Neural progenitor cell (in vitro differentiated cells): ENCODE measurements at regions not wholly inside any gene's neighbourhood (a gene's known extent, or its start where the extent isn't known, plus 50 kb on each side); places are given as distances from the start of the nearest gene placed in this dataset.
A peak's percentile ranks its signal among the peaks of the same experiment; 100 is the strongest.

Source experiments
- DNase-seq: peaks from one replicate; pipeline ENCODE4 v3.0.0-alpha.2; 2016; ENCODE audit warnings: low spot score
- H2AFZ ChIP-seq: fragments of 200-600 bp; sonication (generic); replicated peaks from 2 replicates; pipeline ENCODE4 v1.6.1; 2016; ENCODE audit warnings: antibody characterized with exemption
- H3F3A ChIP-seq: fragments of 200-600 bp; sonication (generic); 2 replicates; pipeline ENCODE4 v1.6.1; 2016; ENCODE audit warnings: antibody characterized with exemption, low read depth
- H3K27ac ChIP-seq: fragments of 200-600 bp; sonication (generic); 2 replicates; pipeline ENCODE4 v1.5.1; 2016; ENCODE audit warnings: mild to moderate bottlenecking
- H3K27me3 ChIP-seq: fragments of 200-600 bp; sonication (generic); 2 replicates; pipeline ENCODE4 v1.6.1; 2016; ENCODE audit warnings: mild to moderate bottlenecking, moderate library complexity
- H3K36me3 ChIP-seq: fragments of 200-600 bp; sonication (generic); 2 replicates; pipeline ENCODE4 v1.5.1; 2016
- H3K4me1 ChIP-seq: fragments of 200-600 bp; sonication (generic); 2 replicates; pipeline ENCODE4 v1.6.1; 2016; ENCODE audit warnings: mixed run types
- H3K4me2 ChIP-seq: fragments of 200-600 bp; sonication (generic); 2 replicates; pipeline ENCODE4 v1.6.1; 2016
- H3K4me3 ChIP-seq: fragments of 200-600 bp; sonication (generic); 2 replicates; pipeline ENCODE4 v1.5.1; 2016
- H3K79me2 ChIP-seq: fragments of 200-600 bp; sonication (generic); 2 replicates; pipeline ENCODE4 v1.6.1; 2016; ENCODE audit warnings: low read depth
- H3K9ac ChIP-seq: fragments of 200-600 bp; sonication (generic); 2 replicates; pipeline ENCODE4 v1.6.1; 2016
- H3K9me3 ChIP-seq: fragments of 200-600 bp; sonication (generic); 2 replicates; pipeline ENCODE4 v1.5.1; 2016; ENCODE audit warnings: low read depth
- H4K20me1 ChIP-seq: fragments of 200-600 bp; sonication (generic); 2 replicates; pipeline ENCODE4 v1.6.1; 2016; ENCODE audit warnings: low read depth
- H3K27ac Mint-ChIP-seq: 3 replicates; pipeline ENCODE4 v1.8.0; 2021; ENCODE audit warnings: mixed read lengths
- H3K27me3 Mint-ChIP-seq: 2 replicates; pipeline ENCODE4 v1.8.0; 2022; ENCODE audit warnings: low read depth, mild to moderate bottlenecking, inconsistent platforms, moderate library complexity, mixed read lengths; ENCODE audit not compliant: insufficient read depth
- H3K36me3 Mint-ChIP-seq: 3 replicates; pipeline ENCODE4 v1.8.0; 2021; ENCODE audit warnings: mixed read lengths
- H3K4me1 Mint-ChIP-seq: 3 replicates; pipeline ENCODE4 v1.8.0; 2021; ENCODE audit warnings: mixed read lengths
- H3K4me3 Mint-ChIP-seq: 3 replicates; pipeline ENCODE4 v1.8.0; 2021; ENCODE audit warnings: mild to moderate bottlenecking, moderate library complexity, mixed read lengths
- H3K9me3 Mint-ChIP-seq: 3 replicates; pipeline ENCODE4 v1.8.0; 2020; ENCODE audit warnings: mixed read lengths
- EZH2 ChIP-seq: fragments of 200-600 bp; sonication (generic); IDR thresholded peaks from 2 replicates; pipeline ENCODE4 v1.6.1; 2017; ENCODE audit warnings: antibody characterized with exemption, mild to moderate bottlenecking, moderate library complexity
- EZH2phosphoT487 ChIP-seq: fragments of 200-600 bp; sonication (generic); IDR thresholded peaks from 2 replicates; pipeline ENCODE4 v1.6.1; 2017; ENCODE audit warnings: antibody characterized with exemption
- TF ChIP-seq, protein P1 (sequence below): fragments of 200-600 bp; sonication (generic); IDR thresholded peaks from 2 replicates; pipeline ENCODE4 v1.5.1; 2017; ENCODE audit warnings: antibody characterized with exemption, mild to moderate bottlenecking

DNA sequence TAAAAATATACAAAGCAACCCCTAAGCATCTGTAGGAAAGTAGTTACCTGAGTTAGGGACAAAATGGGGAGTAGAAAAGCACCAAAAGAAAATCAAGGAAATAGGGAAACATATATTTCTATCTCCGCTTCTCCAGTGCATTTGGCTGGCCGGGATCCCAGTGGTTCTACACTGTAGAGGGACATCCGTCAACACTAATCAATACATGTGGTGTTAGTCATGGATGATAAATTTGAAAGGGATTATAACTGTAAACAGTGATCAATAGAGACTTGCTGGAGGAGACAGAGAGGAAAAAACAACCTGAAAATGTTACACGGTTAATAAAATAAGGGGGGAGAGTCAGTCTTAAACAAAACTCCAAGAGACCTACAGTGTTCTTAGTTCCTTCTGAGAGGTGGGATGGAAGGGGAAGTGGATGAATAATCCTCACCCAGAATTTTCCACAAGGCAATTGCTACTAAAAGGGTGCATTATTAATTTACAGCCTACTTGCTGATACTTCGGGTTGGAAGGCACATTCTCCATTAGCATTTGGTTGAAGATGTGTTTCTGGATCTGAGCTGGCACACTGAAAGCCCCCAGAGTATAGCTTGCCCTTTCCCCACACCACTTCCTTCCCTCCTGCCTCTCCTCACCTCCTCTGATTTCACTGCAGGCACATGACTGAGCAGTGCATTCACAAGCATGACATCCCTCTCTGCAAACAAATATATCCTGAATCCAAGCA, 530.0 kb downstream of the BCL11A start:
- Mint-ChIP-seq H3K4me1 (no peaks in the 10 kb centered on the region), H3K27me3 (peaks cover 5% of the 10 kb centered on the region), H3K36me3 (no peaks in the 10 kb centered on the region), H3K27ac (no peak overlapping the region), H3K9me3 (peaks cover 2% of the 10 kb centered on the region), H3K4me3 (no peak overlapping the region)
- Histone ChIP-seq H3K79me2 (no peaks in the 10 kb centered on the region), H3K27me3 (no peaks in the 10 kb centered on the region), H3K4me2 (no peak overlapping the region), H3K4me3 (no peak overlapping the region), H3K36me3 (no peaks in the 10 kb centered on the region), H3K9me3 (no peaks in the 10 kb centered on the region), H3K9ac (no peak overlapping the region), H3K27ac (no peak overlapping the region), H3K4me1 (no peaks in the 10 kb centered on the region), H4K20me1 (no peaks in the 10 kb centered on the region), H3F3A (no peaks in the 10 kb centered on the region), H2AFZ (no peak overlapping the region)
- DNase-seq, result no peak
- no peak for TF ChIP-seq EZH2
- TF ChIP-seq, protein P1, sequence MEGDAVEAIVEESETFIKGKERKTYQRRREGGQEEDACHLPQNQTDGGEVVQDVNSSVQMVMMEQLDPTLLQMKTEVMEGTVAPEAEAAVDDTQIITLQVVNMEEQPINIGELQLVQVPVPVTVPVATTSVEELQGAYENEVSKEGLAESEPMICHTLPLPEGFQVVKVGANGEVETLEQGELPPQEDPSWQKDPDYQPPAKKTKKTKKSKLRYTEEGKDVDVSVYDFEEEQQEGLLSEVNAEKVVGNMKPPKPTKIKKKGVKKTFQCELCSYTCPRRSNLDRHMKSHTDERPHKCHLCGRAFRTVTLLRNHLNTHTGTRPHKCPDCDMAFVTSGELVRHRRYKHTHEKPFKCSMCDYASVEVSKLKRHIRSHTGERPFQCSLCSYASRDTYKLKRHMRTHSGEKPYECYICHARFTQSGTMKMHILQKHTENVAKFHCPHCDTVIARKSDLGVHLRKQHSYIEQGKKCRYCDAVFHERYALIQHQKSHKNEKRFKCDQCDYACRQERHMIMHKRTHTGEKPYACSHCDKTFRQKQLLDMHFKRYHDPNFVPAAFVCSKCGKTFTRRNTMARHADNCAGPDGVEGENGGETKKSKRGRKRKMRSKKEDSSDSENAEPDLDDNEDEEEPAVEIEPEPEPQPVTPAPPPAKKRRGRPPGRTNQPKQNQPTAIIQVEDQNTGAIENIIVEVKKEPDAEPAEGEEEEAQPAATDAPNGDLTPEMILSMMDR, result no peak
- no peak for TF ChIP-seq EZH2phosphoT487

DNA sequence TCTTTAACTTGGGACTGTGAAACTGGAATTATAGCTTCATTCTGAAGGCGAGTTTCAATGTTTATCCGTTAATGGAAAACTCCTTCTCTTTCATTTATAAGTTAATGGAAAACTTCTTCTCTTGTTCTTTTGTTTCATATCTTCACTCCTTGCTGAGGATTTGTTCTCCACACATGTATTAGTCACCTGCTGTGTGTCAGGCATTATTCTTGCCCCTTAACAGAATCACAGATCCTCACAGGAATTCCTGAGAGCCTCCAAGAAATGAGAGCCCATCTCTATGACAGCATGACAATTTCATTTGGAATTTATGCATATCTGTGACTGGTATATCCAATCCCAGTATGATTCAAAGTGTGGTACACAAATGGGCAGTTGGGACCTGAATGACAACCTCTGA, 545.8 kb downstream of the BCL11A start:
- no peak overlapping the region for H3K4me2 ChIP-seq
- TF ChIP-seq EZH2phosphoT487, result no peak
- TF ChIP-seq, protein P1, result no peak
- TF ChIP-seq EZH2, result no peak
- H3K27ac ChIP-seq, result no peak overlapping the region
- H3K4me1 ChIP-seq, result peaks cover 7% of the 10 kb centered on the region
- no peaks in the 10 kb centered on the region for H3F3A ChIP-seq
- H3K4me3 ChIP-seq, result no peak overlapping the region
- H3K9ac ChIP-seq, result no peak overlapping the region
- peak; percentile 19 for DNase-seq
- H3K27me3 Mint-ChIP-seq, result peaks cover 2% of the 10 kb centered on the region
- H3K4me3 Mint-ChIP-seq, result no peak overlapping the region
- no peaks in the 10 kb centered on the region for H3K9me3 Mint-ChIP-seq
- no peaks in the 10 kb centered on the region for H4K20me1 ChIP-seq
- H3K27ac Mint-ChIP-seq, result no peak overlapping the region
- H3K79me2 ChIP-seq, result no peaks in the 10 kb centered on the region
- H3K4me1 Mint-ChIP-seq, result peaks cover 10% of the 10 kb centered on the region
- H3K9me3 ChIP-seq, result no peaks in the 10 kb centered on the region
- no peak overlapping the region for H2AFZ ChIP-seq
- H3K36me3 Mint-ChIP-seq, result no peaks in the 10 kb centered on the region
- no peaks in the 10 kb centered on the region for H3K36me3 ChIP-seq
- H3K27me3 ChIP-seq, result no peaks in the 10 kb centered on the region

DNA sequence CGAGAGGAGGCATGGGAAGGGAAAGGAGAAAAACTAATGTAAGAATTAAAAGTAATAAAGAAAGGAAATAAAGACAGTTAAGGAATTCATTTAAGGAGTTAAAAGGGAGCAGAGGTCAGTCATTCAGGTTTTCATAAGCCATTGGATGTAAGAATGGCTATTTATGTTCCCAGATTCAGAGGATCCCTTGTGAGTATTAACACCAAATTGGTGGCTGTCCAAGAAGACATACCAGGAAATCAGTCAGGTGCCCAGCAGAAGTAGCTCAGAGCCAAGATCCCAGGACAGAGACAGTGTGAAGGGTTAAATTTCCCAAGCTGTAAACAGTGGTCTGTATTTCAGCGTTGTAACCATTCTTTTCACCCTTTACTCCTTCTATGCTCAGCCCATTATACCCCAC, 550.4 kb downstream of the BCL11A start:
- no peaks in the 10 kb centered on the region for H3K36me3 Mint-ChIP-seq
- Histone ChIP-seq H3K9me3 (no peaks in the 10 kb centered on the region), H3K36me3 (no peaks in the 10 kb centered on the region), H3K4me2 (no peak overlapping the region), H3K4me1 (peaks cover 17% of the 10 kb centered on the region), H3K79me2 (no peaks in the 10 kb centered on the region), H4K20me1 (no peaks in the 10 kb centered on the region), H3K4me3 (no peak overlapping the region), H3F3A (no peaks in the 10 kb centered on the region), H3K27ac (no peak overlapping the region), H3K27me3 (no peaks in the 10 kb centered on the region), H2AFZ (no peak overlapping the region), H3K9ac (no peak overlapping the region)
- H3K27ac Mint-ChIP-seq, result no peak overlapping the region
- peaks cover 21% of the 10 kb centered on the region for H3K4me1 Mint-ChIP-seq
- TF ChIP-seq EZH2, result no peak
- TF ChIP-seq, protein P1, result no peak
- no peak for TF ChIP-seq EZH2phosphoT487
- no peaks in the 10 kb centered on the region for H3K27me3 Mint-ChIP-seq
- no peak overlapping the region for H3K4me3 Mint-ChIP-seq
- no peaks in the 10 kb centered on the region for H3K9me3 Mint-ChIP-seq
- no peak for DNase-seq
